Memory B cell (primary cell): ENCODE measurements at regions not wholly inside any gene's neighbourhood (a gene's known extent, or its start where the extent isn't known, plus 50 kb on each side); places are given as distances from the start of the nearest gene placed in this dataset.
"Not testable (repeated sequence)": the region's sequence is repeated elsewhere in the genome, so short reads cannot be mapped to it uniquely, and the experiment has no call there.

Source experiments
- ATAC-seq: fragments of 150-1000 bp; cut with Tn5 transposase; 2 replicates; pipeline ENCODE4 v1.10.0; 2021; ENCODE audit warnings: low read depth, mild to moderate bottlenecking, moderate library complexity
- DNase-seq, 2 donors: peaks; one replicate each; pipeline ENCODE4 v3.0.0; 2022; ENCODE audit warnings: low spot score in 2 of 2
- H3K27ac Mint-ChIP-seq: one replicate; pipeline ENCODE4 v1.8.0; 2022; ENCODE audit warnings: mild to moderate bottlenecking, moderate library complexity, mixed read lengths
- H3K27me3 Mint-ChIP-seq: one replicate; pipeline ENCODE4 v1.8.0; 2022; ENCODE audit warnings: mixed read lengths
- H3K36me3 Mint-ChIP-seq: one replicate; pipeline ENCODE4 v1.8.0; 2022; ENCODE audit warnings: mild to moderate bottlenecking, mixed read lengths
- H3K4me1 Mint-ChIP-seq: one replicate; pipeline ENCODE4 v1.8.0; 2022; ENCODE audit warnings: mixed read lengths
- H3K4me3 Mint-ChIP-seq: one replicate; pipeline ENCODE4 v1.8.0; 2022; ENCODE audit warnings: mild to moderate bottlenecking, moderate library complexity, mixed read lengths
- H3K9me3 Mint-ChIP-seq: one replicate; pipeline ENCODE4 v1.8.0; 2022; ENCODE audit warnings: mixed read lengths

- ATAC-seq (no peak), DNase-seq (no peak)
- no peaks in the 10 kb centered on the region for H3K36me3 Mint-ChIP-seq
- peaks cover 11% of the 10 kb centered on the region for H3K9me3 Mint-ChIP-seq
- no peaks in the 10 kb centered on the region for H3K4me1 Mint-ChIP-seq
- H3K27ac Mint-ChIP-seq: no peak overlapping the region
- no peaks in the 10 kb centered on the region for H3K27me3 Mint-ChIP-seq
- no peak overlapping the region for H3K4me3 Mint-ChIP-seq
Observed at GRCh38 chr4:170386971-170387370, 297.2 kb upstream of the AADAT start.

GRCh38 chr4:170386511-170386910, 296.8 kb upstream of the AADAT start:
- no peaks in the 10 kb centered on the region for H3K27me3 Mint-ChIP-seq
- no peak overlapping the region for H3K4me3 Mint-ChIP-seq
- H3K27ac Mint-ChIP-seq: no peak overlapping the region
- H3K36me3 Mint-ChIP-seq: no peaks in the 10 kb centered on the region
- H3K4me1 Mint-ChIP-seq: no peaks in the 10 kb centered on the region
- H3K9me3 Mint-ChIP-seq: peaks cover 14% of the 10 kb centered on the region
- no peak for DNase-seq
- no peak for ATAC-seq

GRCh38 chr4:170374770-170375169, 285.0 kb upstream of the AADAT start:
- no peak for ATAC-seq
- Mint-ChIP-seq H3K4me3 (no peak overlapping the region), H3K4me1 (no peaks in the 10 kb centered on the region), H3K36me3 (no peaks in the 10 kb centered on the region), H3K9me3 (peaks cover 14% of the 10 kb centered on the region), H3K27ac (no peak overlapping the region), H3K27me3 (no peaks in the 10 kb centered on the region)
- no peak for DNase-seq

GRCh38 chr4:170348945-170349344, 259.2 kb upstream of the AADAT start:
- Mint-ChIP-seq H3K27me3 (no peaks in the 10 kb centered on the region), H3K4me1 (no peaks in the 10 kb centered on the region), H3K9me3 (peaks cover 4% of the 10 kb centered on the region), H3K27ac (no peak overlapping the region), H3K4me3 (no peak overlapping the region), H3K36me3 (no peaks in the 10 kb centered on the region)
- ATAC-seq: no peak
- no peak for DNase-seq

GRCh38 chr4:170347191-170347590, 257.4 kb upstream of the AADAT start:
- not testable (repeated sequence) for ATAC-seq, H3K36me3 Mint-ChIP-seq, H3K4me1 Mint-ChIP-seq, DNase-seq, H3K27me3 Mint-ChIP-seq, H3K9me3 Mint-ChIP-seq, H3K27ac Mint-ChIP-seq, H3K4me3 Mint-ChIP-seq

GRCh38 chr4:170339522-170339921, 249.8 kb upstream of the AADAT start:
- Mint-ChIP-seq H3K4me3 (no peak overlapping the region), H3K36me3 (no peaks in the 10 kb centered on the region), H3K27me3 (no peaks in the 10 kb centered on the region), H3K4me1 (no peaks in the 10 kb centered on the region), H3K9me3 (peaks cover 7% of the 10 kb centered on the region), H3K27ac (no peak overlapping the region)
- DNase-seq: no peak
- no peak for ATAC-seq

GRCh38 chr4:170336238-170336775, 246.6 kb upstream of the AADAT start:
- no peak overlapping the region for H3K4me3 Mint-ChIP-seq
- no peaks in the 10 kb centered on the region for H3K36me3 Mint-ChIP-seq
- H3K27me3 Mint-ChIP-seq: no peaks in the 10 kb centered on the region
- no peaks in the 10 kb centered on the region for H3K4me1 Mint-ChIP-seq
- DNase-seq (no peak), ATAC-seq (no peak)
- H3K27ac Mint-ChIP-seq: no peak overlapping the region
- peaks cover 8% of the 10 kb centered on the region for H3K9me3 Mint-ChIP-seq

GRCh38 chr4:170325599-170325998, 235.8 kb upstream of the AADAT start:
- Mint-ChIP-seq H3K4me1 (no peaks in the 10 kb centered on the region), H3K4me3 (no peak overlapping the region), H3K36me3 (no peaks in the 10 kb centered on the region), H3K27ac (no peak overlapping the region), H3K27me3 (no peaks in the 10 kb centered on the region), H3K9me3 (peaks cover 13% of the 10 kb centered on the region)
- DNase-seq: no peak
- ATAC-seq: no peak

- Mint-ChIP-seq H3K4me1 (no peaks in the 10 kb centered on the region), H3K27me3 (no peaks in the 10 kb centered on the region), H3K36me3 (no peaks in the 10 kb centered on the region), H3K27ac (no peak overlapping the region), H3K9me3 (peaks cover 14% of the 10 kb centered on the region), H3K4me3 (no peak overlapping the region)
- no peak for DNase-seq
- no peak for ATAC-seq
Observed at GRCh38 chr4:170323623-170324022, 233.9 kb upstream of the AADAT start.

GRCh38 chr4:170307182-170307581, 217.4 kb upstream of the AADAT start:
- H3K27ac Mint-ChIP-seq: no peak overlapping the region
- ATAC-seq: no peak
- H3K4me1 Mint-ChIP-seq: no peaks in the 10 kb centered on the region
- no peaks in the 10 kb centered on the region for H3K36me3 Mint-ChIP-seq
- H3K4me3 Mint-ChIP-seq: no peak overlapping the region
- no peak for DNase-seq
- H3K9me3 Mint-ChIP-seq: peaks cover 1% of the 10 kb centered on the region
- no peaks in the 10 kb centered on the region for H3K27me3 Mint-ChIP-seq

- Mint-ChIP-seq H3K27me3 (no peaks in the 10 kb centered on the region), H3K4me1 (no peaks in the 10 kb centered on the region), H3K36me3 (no peaks in the 10 kb centered on the region), H3K9me3 (peaks cover 1% of the 10 kb centered on the region), H3K4me3 (no peak overlapping the region), H3K27ac (no peak overlapping the region)
- ATAC-seq (no peak), DNase-seq (no peak)
Observed at GRCh38 chr4:170306208-170306607, 216.5 kb upstream of the AADAT start.

- Mint-ChIP-seq H3K4me1 (no peaks in the 10 kb centered on the region), H3K36me3 (no peaks in the 10 kb centered on the region), H3K4me3 (no peak overlapping the region), H3K27ac (no peak overlapping the region), H3K9me3 (peaks cover 1% of the 10 kb centered on the region), H3K27me3 (no peaks in the 10 kb centered on the region)
- DNase-seq (no peak), ATAC-seq (no peak)
Observed at GRCh38 chr4:170305627-170306026, 215.9 kb upstream of the AADAT start.

GRCh38 chr4:170281027-170281426, 191.3 kb upstream of the AADAT start:
- no peaks in the 10 kb centered on the region for H3K36me3 Mint-ChIP-seq
- no peak for ATAC-seq
- no peaks in the 10 kb centered on the region for H3K4me1 Mint-ChIP-seq
- H3K4me3 Mint-ChIP-seq: no peak overlapping the region
- H3K9me3 Mint-ChIP-seq: no peaks in the 10 kb centered on the region
- no peaks in the 10 kb centered on the region for H3K27me3 Mint-ChIP-seq
- no peak for DNase-seq
- no peak overlapping the region for H3K27ac Mint-ChIP-seq

GRCh38 chr4:170278460-170278859, 188.7 kb upstream of the AADAT start:
- no peaks in the 10 kb centered on the region for H3K36me3 Mint-ChIP-seq
- H3K27ac Mint-ChIP-seq: no peak overlapping the region
- no peaks in the 10 kb centered on the region for H3K27me3 Mint-ChIP-seq
- ATAC-seq (no peak), DNase-seq (no peak)
- no peak overlapping the region for H3K4me3 Mint-ChIP-seq
- H3K9me3 Mint-ChIP-seq: no peaks in the 10 kb centered on the region
- no peaks in the 10 kb centered on the region for H3K4me1 Mint-ChIP-seq

GRCh38 chr4:170274616-170275015, 184.9 kb upstream of the AADAT start:
- ATAC-seq (no peak), DNase-seq (no peak)
- H3K4me1 Mint-ChIP-seq: no peaks in the 10 kb centered on the region
- no peaks in the 10 kb centered on the region for H3K36me3 Mint-ChIP-seq
- no peak overlapping the region for H3K4me3 Mint-ChIP-seq
- H3K27me3 Mint-ChIP-seq: no peaks in the 10 kb centered on the region
- H3K27ac Mint-ChIP-seq: no peak overlapping the region
- H3K9me3 Mint-ChIP-seq: no peaks in the 10 kb centered on the region
